SW 1271 (cell line): ENCODE measurements at regions not wholly inside any gene's neighbourhood (a gene's known extent, or its start where the extent isn't known, plus 50 kb on each side); places are given as distances from the start of the nearest gene placed in this dataset.
"Not testable (repeated sequence)": the region's sequence is repeated elsewhere in the genome, so short reads cannot be mapped to it uniquely, and the experiment has no call there.

Source experiments
- DNase-seq, 2 experiments: peaks; one replicate each; lab custom pipeline; 2025; lab: John Stamatoyannopoulos, UW

DNA sequence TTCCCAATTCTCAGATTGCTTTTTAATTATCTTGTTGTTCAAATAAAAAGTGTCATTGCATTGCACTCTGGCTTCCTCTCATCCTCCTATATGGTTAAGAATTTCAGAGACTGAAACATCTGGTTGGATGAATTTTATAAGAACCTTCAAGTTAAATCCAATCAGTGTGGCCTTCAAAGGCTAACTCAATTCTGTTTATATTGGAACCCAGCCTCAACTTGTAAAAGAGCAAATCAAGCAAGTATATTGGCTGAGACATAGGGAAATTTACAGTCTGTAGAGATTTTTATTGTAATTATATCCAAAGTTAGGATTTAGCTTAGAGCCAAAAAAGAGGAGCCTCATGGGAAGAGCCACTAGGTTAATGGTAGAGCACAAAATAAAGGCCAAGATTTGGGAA is 159.9 kb upstream of the FER start:
- no peak for DNase-seq

DNA sequence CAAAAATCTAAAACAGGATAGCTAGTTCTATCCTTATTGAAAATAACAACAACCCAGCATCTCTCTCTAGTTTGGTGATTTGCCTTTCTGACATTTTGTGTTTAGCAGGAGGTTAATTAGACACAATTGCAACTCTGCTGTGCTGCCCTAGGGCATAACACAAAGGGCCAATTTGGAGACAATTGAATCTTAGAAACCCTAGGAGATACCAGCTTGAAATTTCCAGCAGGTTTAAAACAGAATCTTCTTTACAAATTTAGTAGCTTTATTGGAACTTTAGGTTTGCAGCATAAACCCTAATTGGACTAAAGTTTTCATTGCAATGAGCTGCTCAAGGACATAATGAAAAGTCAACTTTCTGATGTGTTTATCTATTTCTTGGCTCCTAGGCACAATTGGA is 166.7 kb upstream of the FER start:
- DNase-seq: no peak

DNA sequence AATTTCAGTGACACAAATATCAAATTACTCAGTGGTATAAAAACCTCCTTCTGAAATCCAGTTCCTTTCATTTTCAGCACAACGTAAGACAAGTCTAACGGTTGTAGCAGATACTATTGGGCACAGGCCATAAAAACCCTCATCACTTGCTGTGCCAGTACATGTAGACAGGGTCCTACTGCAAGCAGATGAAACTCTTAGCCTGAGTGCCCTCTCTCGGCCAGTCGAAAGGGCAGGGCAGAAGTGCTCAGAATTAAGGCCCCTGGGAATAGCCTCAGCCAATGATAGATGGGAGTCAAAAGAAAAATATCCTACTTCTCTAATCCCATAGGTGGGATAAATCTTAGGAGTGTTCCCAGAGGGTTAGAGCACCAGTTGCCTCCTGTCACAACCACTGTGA is 168.5 kb upstream of the FER start:
- no peak for DNase-seq

DNA sequence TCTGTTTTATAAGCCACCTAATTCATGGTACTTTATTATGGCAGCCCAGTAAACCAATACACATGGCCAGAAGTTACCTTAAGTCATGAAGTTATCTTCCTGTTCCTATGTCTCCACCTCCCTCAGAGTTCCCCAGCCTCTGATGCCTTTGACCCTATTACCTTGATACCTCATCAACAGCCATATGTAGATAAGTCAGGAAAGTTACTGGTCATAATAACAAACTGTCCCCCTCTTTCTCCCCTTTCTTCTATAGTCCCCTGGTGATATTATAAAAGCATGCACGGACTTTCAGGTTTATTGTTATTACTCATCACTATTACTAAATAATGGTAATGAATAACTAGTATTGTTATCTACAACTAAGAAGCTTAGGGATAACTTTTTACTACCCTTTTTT is 168.9 kb upstream of the FER start:
- no peak for DNase-seq

DNA sequence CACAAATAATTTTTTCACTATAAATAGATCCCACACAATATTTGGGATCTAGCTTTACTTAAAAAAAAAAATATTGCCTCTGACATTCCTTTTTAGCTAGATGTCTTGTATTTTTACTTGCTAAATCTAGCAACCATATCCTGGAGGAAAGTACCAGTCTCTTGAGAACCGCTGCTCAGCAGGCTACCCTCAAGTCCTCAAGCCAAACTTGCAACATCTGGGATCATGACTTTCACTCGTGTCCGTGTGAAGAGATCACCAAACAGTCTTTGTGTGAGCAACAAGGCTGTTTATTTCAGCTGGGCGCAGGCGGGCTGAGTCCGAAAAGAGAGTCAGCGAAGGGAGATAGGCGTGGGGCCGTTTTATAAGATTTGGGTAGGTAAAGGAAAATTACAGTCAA is 180.3 kb upstream of the FER start:
- no peak for DNase-seq

DNA sequence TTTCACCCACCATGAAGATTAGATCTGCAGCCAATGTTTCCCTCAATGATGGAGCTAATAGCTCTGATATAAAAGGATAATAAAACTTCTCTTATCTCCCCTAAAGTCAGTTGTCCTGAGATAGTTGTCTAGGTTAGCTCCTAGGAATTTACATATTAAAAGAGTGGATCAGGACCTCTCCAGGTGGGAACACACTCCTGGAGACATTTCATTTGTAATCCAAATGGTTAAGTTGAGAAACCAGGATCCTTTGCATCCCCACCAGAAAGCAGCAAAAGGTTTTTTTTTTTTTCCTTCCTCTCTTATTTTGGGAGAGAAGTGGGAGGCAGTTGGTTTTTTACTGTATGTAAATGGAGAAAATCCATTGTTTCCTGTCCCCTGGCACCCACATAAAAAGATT is 182.5 kb upstream of the FBXL17 start:
- DNase-seq: no peak

DNA sequence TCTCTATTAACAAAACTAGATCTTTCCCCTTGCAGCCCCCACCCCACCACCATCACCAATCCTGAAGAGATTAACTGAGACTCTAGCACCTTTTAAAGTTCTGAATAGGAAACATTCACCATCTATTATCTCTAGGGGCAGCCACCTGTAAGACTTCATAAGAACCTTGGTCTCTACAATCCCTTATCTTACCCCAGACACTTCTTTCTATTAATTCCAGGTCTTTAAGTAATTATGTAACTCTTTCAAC is 180.2 kb upstream of the FBXL17 start:
- DNase-seq: no peak

DNA sequence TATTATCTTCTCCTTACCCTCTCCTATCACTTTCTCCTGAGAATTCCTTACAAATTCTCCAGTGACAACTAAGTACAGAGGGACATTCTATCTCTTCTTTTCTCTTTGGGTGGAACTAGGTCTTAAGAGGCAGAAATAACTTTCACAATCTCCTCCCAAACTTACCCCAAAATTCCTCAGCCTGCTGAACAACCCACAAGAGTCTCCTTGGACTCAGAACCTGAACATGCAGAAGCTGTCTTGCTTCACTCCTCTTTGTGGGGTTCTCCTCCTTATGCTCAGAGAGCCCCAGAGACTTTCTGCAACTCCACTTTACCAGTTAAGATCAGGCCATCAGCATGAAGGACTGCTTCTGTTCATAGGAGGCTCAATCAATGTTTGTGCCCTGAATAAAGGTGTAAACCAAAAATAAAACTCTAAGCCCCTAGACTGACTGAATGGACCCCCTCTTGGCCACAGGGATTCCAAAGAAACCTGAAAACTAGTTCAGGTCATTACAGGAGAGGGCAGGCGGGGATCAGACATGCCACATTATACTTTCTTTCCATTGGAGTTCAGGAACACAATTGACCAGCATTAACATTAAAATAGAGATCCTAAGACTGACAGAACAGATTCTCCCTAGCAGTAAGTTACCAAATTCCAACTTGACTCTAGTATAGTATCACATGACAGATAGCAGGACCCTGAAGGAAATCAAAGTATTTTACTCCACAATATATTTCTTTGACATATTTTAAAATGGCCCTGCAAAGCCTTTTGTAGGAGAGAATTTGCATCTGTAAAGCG is 179.7 kb upstream of the FBXL17 start:
- no peak for DNase-seq

DNA sequence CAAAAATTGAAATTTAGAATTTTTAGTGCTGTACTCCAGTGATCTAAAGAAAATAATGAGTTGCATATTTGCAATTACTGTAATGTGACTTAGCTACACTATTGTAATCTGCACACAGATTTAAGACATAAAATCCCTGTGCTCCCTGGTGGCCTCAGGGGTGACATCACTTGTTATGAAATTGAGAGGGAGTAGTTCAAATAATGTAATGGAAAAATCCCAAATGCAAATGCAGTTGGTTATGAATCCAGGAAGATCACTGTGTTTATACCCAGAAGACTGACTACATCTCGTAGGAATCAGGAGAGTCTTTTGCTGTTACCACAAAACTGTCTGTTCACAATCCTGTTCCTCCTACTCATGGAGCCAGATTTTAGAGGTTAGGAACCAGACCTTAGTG is 178.7 kb upstream of the FBXL17 start:
- DNase-seq: no peak

DNA sequence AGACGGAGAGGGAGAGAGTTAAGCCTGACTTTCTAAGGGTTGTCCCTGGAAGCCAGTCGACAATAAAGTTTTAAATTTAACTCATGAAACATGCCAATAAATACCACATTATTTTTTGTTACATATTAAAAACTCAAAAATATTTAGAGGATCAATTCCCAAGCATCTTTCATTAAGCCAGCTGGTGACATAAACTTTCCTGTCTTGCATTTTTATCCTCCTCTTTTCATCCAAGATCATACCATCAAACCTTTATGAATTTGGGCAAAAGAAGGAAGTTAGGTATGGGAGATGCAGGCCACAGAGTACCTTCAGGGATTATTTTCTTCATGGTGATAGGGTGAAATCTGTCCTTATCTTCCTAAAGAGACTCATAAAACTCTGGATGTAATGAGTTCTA is 178.3 kb upstream of the FBXL17 start:
- DNase-seq: no peak

DNA sequence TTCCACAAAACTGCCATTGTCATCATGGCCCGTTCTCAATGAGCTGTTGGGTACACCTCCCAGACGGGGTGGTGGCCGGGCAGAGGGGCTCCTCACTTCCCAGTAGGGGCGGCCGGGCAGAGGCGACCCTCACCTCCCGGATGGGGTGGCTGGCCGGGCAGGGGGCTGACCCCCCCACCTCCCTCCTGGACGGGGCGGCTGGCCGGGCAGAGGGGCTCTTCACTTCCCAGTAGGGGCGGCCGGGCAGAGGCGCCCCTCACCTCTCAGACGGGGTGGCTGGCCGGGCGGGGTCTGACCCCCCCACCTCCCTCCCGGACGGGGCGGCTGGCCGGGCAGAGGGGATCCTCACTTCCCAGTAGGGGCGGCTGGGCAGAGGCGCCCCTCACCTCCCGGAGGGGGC is 176.9 kb upstream of the FBXL17 start:
- not testable (repeated sequence) for DNase-seq

DNA sequence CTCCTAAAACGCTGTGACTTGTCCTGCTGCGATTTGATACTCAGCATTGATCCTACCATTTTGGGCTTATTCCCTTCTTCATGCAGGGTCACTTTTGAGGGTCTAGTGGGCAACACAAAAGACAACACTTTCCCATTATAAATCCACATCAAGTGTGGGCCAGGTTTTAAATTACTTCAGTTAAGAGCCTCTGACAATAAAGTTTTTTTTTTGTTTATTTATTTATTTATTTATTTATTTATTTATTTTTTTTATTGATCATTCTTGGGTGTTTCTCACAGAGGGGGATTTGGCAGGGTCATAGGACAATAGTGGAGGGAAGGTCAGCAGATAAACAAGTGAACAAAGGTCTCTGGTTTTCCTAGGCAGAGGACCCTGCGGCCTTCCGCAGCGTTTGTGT is 176.2 kb upstream of the FBXL17 start:
- not testable (repeated sequence) for DNase-seq

DNA sequence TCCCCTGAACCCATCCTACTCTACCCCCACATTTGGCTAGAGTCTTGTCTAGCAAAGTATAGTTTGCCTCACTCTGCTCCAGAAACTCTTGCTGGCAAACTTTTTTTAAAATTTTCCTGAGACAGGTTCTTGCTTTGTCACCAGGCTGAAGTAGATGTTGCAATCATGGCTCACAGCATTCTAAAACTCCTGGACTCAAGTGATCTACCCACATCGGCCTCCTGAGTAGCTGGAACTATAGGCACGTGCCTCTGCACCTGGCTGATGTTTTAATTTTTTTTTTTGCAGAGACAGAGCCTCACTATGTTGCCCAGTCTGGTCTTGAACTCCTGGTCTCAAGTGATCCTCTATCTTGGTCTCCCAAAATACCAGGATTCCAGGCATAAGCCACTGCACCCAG is 175.8 kb upstream of the FBXL17 start:
- DNase-seq: no peak

DNA sequence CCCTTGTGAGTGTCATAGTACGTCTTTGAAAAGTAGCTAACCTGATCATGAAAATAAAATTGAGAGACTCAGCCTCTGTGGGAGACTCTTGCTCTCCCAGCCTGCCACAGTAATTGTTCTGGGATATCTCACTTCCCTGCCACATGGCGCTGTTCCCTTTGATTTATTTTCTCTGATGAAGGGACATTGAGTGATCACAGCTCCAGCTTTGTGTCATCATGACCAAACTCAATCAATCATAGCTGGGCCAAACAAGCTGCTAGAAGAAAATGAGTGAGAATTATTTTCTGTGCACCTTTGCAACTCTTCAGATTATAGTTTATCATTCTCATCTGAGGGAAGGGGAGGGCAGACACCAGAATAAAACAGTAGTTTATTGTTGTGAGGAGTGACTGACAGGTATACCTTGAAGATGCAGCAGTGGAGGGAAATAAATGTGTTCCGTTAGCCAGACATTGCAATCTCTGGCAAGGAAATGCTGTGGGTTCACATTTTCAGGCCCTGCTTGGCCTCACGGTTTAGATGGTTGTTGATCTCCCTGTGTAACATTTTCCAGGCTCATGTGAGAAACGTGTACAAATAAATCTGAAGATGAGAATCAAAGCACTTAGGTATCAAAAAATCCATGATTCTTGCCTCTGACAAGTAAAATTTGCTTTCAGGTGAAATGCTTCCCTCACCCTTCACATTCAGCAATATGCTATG is 174.7 kb upstream of the FBXL17 start:
- no peak for DNase-seq

DNA sequence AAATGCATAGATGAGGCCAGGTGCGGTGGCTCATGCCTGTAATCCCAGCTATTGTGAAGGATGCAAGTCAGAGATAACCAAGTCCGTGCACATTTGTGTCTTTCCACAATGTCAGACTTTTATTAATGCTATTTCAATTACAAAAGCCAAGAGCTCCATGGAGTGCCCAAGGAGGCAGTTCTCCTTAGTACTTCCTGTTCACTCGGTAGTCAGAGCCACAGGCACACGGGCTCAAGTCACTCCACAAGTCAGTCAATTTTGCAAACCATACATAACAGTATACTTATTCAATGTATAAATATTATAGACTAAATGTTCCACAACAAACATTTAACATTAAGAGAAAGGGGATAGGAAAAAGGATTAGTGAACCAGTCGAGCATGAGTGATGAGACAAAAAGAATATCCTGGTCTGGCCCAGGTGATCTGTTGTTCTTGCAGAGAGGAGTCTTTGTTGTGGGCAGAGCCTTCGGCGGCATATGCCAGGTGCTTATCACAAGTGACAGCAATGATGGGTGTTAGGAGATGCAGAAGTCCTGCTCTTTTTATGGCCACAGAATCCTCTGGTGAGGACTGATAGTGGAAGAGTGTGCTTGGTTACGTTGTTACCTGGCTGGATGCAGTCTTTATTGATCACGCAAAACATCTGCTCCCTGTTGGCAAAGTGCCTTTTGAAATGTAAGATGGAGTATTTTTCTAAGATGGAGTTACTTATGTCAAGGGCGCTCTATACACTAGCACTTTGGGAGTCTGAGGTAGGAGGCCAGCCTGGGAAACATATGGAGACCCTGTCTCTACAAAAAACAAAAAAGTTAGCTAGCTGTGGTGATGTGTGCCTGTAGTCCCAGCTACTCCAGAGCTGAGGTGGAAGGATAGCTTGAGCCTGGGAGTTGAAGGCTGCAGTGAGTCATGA is 167.0 kb upstream of the FBXL17 start:
- DNase-seq: no peak

DNA sequence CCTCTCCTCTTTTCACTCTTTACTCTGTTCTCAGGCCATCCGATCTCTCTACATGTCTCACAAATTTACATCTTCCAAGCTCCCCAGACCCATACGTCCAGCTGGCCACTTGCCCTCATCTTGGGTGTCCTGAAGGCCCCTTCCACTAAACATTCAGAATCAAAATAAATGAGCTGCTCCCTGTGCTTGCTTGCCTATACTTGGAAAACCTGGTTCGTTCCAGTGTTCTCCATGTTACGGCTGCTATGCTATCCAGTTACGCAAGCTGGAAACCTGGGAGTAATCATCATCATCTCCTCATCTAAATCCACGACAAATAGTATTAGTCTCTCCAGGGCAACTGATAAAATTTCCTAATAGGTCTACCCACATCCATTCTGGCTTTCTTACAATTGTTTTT is 165.0 kb upstream of the FBXL17 start:
- DNase-seq: no peak

DNA sequence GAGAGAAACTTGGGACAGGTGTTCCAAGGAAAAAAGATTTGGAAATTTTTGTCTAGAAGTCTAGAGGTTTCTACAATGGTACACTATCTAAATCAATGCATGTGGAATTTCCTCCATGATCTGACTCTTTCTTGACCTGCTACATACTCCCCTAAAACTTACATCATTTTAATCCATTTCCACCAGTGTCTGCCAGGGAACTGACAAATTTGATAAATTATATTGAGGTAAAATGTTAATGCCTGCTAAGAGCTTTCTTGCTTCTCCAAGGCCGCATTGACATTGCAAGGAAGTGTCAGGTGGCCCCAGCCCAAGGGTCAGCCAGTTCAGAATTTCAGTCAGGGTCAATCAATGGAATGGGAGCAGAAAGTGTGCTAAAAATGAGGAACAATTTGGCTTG is 163.4 kb upstream of the FBXL17 start:
- no peak for DNase-seq

DNA sequence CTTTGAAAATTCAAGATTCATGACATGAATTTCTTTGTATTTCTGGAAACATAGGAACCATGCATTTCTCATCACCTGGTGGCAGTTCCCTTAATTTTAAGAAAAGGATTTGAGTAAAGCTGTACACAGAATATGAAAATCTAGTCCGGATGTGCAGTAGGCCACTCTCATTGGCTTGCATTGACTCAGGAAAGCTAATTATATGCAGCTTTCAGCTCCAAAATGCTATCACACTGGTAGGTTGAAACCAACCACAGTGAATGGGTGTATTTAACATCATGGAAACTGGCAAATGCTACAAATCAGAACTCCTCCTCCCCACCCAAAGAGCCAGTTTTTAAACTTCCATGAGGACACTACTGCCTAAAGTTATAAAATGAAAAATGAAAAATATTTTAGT is 161.6 kb upstream of the FBXL17 start:
- no peak for DNase-seq

DNA sequence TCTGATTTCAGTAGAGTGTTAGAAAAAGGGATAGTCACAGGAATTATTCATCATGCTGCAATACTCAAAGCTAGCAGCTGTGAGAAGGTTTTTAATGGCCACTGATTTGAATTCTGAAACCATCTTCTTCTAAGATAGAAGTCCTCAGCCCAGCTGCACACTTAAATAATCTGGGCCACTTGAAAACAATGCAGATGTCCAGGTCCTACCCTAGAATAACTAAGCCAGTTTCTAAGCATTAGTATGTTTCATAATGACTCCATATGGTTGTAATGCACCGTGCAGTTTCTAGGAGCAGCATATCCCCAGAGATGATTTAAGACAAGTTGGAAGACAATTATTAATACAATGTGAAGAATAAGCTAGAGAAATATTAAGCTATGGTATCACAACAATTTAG is 159.9 kb upstream of the FBXL17 start:
- DNase-seq: no peak

DNA sequence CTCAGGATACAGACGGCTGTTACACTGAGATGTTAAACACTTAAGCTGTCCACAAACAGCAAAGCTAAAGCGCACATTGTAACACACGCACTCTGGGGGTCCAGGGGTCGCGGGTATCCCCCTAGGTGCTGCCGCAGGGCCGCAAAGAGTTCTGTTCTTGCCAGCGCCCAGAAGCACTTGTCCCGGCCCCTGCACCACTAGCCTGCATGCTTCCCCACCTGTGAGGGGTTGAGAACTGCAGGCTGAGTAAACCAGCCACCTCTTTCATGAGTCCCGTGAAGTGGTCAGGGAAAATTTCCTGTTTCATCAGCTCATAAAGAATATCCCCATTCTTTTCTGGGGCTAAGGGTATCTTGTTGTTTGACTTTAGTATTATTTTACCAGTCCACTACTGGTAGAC is 154.4 kb upstream of the FBXL17 start:
- DNase-seq: no peak

DNA sequence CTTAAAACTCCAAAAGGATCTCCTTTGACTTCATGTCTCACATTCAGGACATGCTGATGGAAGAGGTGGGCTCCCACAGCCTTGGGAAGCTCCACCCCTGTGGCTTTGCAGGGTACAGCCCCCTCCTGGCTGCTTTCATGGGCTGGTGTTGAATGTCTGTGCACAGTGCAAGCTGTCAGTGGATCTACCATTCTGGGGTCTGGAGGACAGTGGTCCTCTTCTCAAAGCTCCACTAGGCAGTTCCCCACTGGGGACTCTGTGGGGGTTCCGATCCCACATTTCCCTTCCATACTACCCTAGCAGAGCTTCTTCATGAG is 150.2 kb upstream of the FBXL17 start:
- DNase-seq: not testable (repeated sequence)

DNA sequence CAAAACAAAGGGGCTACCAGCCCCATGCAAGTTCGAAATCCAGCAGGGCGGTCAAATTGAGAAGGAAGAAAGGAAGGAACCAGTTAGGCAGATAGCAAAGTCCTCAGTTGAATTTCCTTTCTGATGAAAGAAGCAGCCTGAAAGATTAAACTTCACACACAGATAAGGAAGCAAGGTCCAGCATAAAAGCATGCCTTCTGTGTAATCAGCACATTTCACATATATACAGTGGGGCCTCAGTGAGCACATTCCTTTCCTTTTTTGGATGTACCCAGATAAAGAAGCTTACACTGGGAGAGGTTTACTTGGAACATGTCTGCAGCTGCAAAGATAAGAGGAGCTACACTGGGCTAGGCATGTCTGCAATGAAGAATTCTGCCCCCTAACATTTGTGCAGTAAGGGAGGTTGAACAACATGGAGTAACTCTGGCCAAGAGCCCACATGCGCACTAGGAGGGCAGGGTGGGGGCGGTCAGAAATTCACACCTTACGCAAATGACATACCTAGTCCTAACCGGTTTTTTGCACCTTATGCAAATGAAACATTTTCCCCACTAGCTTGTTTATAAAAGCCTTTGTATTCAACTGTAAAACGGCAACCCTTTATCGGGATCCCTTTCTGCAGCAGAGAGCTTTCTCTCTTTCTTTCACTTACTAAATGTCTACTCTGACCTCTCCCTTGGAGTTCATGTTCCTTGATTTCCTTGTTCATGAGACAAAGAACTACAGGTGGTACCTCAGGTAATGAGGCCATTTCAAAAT is 149.7 kb upstream of the FBXL17 start:
- no peak for DNase-seq

DNA sequence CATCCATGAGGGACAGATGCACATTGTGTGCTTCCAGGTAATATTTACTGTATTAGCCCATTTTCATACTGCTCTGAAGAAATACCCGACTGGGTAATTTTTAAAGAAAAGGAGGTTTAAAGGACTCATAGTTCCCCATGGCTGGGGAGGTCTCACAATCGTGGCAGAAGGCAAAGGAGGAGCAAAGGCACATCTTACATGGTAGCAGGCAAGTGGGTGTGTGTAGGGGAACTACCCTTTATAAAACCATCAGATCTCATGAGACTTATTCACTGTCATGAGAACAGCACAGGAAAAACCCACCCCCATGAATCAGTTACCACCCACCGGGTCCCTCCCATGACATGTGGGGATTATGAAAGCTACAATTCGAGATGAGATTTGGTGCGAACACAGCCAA is 148.8 kb upstream of the FBXL17 start:
- DNase-seq: no peak
